ENCODE measurements at regions not wholly inside any gene's neighbourhood (a gene's known extent, or its start where the extent isn't known, plus 50 kb on each side); places are given as distances from the start of the nearest gene placed in this dataset.

DNA sequence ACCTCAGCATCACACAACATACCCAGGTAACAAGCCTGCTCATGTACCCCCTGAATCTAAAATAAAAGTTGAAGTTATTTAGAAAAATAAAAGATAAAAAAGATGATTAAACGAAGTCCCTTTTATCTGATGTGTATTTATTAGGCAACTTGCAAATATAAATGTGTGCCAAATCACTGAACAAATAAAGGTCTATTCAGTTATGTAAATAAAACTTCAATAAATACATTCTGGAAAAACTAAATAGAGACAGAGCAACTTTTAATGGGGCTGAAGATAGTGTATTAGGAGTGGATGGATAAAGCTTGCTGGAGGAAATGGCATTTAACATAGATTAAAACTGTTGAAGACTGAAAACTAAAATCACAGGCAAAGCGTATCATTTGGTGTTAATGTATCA is 678.0 kb upstream of the GRM7 start:
- DNase-seq (ENCODE audit: low spot score) = no peak

DNA sequence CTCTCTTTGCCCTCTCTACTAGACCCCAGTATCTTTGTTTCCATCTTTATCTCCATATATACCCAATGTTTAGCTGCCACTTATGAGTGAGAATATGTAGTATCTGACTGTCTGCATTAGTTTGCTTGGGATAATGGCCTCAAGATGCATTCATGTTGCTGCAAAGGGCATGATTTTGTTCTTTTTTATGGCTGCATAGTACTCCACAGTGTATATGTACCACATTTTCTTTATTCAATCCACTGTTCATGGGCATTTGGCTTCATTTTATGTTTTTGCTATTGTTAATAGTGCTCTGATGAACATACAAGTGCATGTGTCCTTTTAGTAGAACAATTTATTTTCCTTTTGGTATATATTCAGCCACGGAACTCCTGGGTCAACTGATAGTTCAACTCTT is 671.5 kb upstream of the GRM7 start:
- no peak for DNase-seq (ENCODE audit: low spot score)

DNA sequence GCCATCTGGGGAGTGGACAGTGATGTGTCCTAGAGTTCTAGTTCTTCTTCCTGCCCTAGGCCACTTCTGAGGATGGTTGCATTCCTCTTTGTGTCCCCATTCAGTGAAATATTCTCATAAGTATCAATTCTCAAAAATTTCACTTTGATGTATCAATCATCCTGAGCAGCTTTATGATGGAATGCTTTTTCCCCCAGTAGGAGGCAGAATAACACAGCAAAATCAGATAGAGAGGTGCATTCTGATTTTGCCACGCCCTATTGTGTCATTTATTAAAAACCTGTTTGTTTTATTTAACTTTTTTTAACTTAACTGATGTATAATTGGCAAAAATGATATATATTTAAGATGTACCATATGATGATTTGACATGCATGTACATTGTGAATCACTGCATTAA is 656.0 kb upstream of the GRM7 start:
- no peak for DNase-seq (ENCODE audit: low spot score)

DNA sequence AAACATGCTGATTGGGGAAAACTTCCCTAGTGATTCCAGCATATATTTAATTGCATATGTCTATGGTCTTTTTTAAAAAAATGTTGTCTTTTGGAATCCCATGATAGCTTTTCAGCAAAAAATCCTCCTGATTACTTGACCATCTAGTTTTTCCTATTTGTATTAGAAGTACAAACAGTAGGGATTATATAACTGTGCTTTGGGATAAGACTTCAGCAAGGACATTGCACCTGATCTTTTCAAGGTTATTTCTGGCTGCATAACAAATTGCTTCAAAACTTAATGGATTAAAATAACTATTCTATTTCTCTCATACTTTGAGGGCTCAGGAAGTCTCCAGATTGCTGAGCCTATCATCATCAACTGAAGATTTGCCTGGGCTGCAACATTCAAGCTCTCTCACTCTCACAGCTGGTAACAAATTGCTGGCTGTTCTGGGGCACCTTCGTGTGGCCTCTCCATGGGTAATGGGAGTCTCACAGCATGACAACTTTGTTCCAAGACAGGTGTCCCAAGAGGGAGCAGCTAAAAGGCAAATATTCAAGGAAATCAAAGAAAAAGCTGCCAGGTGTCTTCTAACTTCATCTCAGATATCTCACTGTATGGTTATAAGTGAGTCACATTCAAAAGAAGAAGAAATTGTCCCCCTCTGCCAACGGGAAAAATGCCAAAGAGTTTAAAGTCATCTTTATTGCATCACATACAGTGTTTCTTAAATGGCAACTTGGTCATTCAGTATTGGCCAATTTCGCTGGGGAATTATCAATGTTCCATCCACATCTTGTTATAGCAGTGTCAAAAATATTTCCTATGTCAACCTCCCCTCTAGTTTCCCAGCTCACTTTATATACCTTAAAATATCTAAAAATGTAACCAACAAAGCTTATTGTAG is 644.5 kb upstream of the GRM7 start:
- no peak for DNase-seq (ENCODE audit: low spot score)

DNA sequence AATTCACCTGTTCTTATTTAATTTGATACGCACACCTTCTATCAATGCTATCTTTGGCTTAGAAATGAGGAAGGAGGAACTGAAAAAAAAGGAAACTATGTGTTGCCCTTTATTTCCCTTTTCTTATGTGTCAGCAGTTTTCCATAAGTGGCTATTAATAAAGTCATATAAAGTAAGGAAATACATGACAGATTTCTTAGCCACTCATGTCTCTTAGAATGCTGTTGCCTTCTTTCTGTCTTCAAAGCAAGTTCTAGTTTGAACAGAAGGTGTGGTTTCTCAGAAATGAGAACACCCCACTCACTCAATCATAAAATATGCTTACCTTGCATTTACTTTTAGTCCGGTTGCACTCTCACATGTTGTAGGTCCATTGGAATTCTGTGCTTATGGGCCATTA is 640.5 kb upstream of the GRM7 start:
- no peak for DNase-seq (ENCODE audit: low spot score)

DNA sequence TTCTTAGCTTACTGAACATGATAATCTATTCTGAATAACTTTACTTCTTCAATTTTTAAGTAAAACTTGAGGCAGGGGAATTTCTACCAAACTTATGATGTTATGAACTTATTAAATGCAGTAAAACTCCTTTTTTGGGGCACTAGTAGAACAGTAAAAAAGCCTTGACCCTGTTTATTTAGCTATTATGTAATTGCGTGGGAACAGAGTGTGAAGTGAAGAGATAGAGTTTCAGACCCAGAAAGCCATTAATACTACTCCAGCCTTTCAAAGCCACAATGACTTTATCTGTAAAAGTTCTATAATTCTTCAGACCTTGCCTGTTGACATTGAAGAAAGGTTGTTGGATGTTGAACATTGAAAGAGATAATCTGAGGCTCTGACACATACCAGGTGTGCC is 638.8 kb upstream of the GRM7 start:
- DNase-seq (ENCODE audit: low spot score) = no peak

DNA sequence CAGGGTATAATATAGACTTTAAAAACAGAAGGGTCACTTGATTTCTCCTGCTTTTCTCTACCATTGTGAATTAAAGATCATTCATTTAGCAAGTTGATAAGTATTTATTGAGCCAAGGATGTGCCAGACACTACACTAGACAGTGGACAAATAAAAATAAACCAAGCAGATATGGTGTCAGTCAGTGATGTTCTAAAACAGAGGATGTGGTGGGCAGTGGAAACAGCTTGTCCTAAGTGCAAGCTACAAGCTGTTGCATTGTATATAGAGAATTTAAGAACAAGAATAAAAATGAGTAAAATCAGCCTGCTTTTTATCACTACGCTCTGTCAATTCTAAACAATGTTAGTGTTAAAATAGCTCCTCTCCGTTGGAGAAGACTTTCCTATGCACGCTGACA is 637.3 kb upstream of the GRM7 start:
- DNase-seq (ENCODE audit: low spot score) = no peak

DNA sequence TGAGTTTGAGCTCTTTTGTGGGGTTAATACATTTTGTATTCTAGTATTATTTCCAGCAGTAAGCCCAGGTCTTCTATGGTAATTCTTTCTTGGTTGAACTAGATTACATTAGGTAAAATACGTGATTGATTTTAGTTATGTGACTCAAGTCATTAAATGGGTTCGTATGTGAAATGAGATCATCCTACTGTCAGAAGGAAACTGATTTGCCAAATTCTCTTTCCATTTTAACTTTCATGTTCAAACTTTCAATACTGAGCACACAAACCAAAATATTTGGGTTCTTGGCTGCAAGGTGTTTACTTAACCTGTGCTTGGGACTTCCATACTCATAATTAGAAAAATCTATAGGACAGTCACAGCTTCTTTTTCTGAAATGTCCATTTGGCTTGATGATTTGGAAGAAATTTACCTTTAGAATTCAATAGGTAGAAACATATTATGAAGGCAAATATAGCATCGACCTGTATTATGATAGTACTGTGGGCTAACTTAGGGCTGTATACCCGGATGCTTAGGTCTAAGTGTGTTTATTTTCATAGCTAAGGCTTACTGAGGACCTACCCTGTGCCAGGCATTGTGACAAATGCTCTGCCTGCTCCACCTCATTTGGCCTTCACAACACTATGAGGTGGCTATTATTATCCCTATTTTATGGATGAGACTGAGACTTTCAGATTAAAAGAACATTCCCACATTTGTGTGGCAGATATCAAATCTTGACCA is 631.8 kb upstream of the GRM7 start:
- no peak for DNase-seq (ENCODE audit: low spot score)

DNA sequence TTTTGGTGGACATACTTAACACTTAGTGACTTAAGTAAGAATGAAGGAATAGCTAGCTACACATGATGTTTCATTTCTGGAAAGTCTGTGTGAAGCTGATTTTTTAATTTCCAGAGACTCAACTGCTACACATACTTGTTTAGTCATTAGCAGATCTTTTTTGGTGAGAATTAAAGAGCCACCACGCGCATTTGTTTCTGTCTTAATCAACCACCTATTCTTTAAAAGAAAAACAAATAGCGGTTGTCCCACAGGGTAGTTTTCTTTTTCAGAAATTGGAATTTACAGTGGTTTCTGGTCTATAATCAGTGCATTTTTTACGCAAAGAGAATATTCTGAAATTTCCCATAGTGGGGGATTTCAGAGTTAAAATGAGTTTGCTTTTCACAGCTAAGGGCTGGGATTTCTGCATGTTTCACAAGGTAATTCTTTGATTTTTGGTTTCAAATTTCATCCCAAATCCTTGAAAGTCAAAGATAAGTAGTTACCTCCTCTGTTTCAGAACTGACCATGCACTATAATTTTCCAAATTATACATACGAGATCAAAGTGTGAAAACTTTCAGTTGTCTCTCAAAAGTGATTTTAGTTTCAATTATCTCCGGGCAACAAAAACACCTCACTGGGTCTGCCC is 631.0 kb upstream of the GRM7 start:
- no peak for DNase-seq (ENCODE audit: low spot score)

DNA sequence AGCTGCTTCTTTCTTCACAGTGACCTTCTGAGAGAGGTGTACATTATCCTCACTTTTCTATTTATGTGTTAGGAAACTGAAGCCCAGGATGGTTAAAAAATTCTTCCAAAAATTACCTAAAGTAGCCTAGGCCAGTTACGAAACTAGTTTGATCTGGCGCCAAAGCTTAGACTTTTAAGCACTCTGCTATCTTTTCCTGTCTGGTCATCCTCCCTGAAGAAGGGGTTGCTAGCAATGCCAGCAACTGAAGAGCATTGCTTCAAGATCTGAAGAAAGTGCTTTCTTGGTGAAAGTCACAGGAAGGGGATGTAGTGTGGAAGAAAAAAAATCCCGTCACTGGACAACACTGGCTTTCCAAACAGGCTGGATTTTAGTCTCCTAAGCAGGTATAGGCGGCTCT is 618.8 kb upstream of the GRM7 start:
- DNase-seq (ENCODE audit: low spot score) = no peak

DNA sequence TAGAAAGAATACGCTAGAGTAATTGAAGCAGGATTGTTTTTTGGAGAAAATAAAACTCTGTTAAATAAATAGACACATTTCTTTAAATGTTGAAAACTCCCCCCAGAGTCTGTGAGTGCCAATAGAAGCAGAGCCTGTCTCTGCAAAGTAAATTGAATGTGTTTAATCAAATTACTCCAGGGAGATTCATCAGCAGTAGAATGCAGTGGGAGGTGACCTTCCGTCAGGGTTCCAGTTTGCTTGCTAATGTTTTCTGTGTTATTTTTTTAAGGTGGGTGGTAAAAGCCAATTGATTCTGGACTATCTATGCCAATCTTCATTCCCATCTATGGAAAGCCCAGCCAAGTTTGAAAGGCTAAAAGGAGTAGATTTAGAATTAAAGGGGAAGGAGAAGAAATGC is 612.4 kb upstream of the GRM7 start:
- no peak for DNase-seq (ENCODE audit: low spot score)

DNA sequence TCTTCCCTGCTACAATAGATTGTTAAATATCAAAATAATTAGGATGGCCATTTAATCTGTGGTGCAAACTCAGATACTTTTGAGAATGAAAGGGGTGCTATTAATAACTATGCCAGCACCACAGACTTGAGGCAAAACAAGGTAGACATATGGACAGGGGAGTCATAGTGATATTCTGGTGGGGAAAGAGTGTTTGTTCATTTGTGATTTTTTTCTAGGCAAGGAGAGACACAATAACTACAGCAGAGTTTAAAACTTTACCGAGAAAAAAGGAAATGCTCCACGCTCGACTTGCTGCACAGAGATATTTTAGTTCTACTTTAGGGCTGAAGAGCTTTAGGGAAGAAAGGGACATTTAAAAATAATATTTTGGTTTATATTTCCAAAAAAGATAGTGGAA is 611.2 kb upstream of the GRM7 start:
- DNase-seq (ENCODE audit: low spot score) = no peak

DNA sequence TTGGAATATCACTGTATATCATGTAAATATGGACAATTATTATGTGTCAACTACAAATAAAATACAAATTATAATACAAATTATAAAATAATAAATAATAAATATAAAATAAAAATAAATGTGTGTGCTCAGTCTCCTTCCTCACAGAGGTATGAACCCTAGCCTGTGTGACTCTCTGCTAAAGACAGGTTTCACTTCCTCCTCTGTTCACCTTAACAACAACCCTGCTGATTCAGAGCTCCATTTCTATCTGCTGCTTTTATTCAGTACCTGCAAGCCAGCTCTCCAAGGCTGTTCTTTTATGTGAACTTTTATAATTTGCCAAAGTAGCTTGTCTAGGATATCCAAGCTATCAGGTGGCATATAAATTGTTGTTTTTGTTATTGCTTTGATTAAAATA is 610.7 kb upstream of the GRM7 start:
- no peak for DNase-seq (ENCODE audit: low spot score)

DNA sequence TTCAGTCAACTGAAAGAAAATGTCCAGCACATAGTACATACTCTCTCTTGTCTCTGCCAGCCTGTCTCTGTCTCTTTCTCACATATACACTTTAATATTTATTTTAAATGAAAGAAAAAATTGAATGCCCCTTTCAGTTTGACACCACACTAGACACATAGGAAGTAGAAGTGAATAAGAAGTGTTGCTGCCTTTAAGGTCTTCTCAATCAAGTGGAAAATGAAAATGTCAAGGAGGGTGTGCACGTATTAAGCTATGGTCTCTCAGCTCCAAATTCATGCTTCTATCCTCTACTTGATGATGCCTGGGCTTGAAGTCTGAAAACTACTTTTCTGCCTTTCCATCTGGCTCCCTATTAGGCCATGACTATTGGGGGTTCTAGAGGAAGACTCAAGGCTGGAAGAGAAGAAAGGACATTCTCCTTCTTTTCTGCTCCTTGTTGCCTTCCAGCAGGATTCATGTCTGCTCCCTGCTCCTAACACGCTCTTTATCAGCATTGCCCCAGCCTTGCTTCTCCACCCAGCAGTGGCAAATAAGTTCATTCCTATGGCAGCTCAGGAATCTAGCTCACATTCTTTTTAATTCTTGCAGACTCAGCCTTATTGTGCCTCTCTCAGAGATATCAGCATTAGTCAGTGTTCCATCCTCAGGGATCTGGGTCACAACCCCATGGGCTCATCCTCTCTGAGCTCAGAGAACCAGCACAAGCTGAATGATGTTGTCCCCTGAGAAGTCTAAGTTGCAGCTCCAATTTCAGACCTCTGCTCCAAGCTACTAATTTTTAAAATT is 609.1 kb upstream of the GRM7 start:
- DNase-seq (ENCODE audit: low spot score) = no peak

DNA sequence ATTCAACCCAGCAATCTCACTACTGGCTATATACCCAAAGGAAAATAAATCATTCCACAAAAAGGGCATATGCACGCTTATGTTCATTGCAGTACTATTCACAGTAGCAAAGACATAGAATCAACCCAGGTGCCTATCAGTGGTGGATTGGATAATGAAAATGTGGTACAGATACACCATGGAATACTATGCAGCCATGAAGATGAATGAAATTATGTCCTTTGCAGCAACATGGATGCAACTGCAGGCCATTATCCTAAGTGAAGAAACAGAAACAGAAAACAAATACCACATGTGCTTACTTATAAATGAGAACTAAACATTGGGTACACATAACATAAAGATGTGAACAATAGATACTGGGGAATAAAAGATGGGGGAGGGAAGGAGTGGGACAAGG is 606.4 kb upstream of the GRM7 start:
- no peak for DNase-seq (ENCODE audit: low spot score)

DNA sequence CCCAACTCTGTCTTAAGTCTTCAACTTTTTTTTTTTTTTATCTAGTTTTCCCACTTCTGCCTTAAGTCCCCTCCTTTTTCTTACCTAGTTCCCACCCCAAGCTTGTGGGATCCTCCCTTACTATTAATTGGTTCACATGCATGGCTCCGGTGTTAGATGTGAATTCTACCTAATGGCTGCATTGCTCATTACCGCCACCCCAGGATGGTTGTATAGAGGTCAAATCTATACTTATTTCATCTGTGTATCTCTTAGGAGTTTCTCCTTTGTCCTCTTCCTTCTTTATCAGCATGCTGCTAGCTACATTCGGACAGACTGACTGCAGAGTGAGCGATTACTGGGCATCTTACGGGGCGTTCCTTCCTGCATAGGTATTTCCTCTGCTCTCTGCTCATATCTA is 605.7 kb upstream of the GRM7 start:
- no peak for DNase-seq (ENCODE audit: low spot score)

DNA sequence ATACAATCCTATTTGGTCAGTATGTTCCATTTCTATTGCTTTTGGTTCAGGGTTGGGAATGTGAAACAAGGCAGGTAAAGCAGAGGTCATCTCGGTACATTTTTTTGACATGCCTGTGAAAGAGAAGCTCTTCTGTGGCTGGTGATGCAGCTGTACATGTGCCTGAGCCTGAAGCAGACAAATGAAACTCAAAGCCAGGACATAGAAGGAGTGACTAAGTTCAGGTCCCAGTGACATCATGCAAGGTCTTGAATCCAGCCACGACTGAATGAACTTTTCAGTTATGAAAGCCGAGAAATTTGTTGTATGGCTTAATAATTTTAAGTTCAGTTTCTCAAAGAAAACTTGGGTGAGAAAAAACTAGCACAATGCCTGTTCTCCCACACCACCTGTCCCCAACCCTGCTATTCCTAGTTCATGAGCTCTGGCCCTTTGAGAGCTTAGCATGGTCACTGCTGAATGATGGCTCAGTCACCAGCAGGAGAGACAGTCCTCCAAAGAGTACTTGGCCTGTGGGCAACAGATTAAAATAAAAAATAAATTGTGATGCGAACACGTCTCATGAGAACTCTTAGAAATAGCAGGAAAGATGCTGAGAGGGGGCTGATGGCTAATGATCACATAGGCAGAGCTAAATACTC is 600.2 kb upstream of the GRM7 start:
- DNase-seq (ENCODE audit: low spot score) = no peak

DNA sequence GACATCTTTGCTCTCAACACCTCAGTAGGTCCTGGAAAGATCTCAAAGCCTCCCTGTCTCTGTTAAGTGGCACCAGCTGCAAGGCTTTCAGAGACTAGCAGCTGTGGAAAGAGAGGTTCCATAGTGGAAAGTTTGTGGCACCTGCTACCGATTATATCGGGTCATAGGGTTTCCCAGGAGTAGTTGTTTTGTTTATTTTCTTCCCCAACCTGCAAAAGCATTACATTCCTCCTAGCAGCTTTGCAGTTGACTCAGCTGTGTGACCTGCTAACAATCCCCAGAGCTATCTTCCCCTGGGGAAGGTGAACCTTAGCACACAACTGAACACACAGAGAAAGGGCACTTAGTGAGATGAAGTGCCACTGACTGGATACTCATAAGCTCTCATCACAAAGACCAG is 598.9 kb upstream of the GRM7 start:
- no peak for DNase-seq (ENCODE audit: low spot score)

DNA sequence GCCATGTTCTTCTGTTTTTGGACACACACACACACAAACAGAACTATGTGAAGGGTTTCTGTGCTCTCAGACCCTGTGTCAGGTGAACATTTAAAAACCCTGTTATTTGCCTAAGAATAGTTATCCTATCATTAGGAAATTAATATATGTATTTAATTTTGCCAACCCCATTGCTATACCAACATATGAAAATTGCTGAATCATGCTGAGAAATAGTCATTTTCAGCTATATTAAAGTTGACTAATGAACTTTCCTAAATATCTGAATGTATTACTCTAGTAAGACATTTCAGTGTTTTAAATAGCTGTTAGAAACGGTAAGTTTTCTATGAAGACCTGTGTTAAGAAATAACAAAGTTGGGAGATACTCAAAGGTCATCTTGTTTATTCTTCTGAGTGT is 596.9 kb upstream of the GRM7 start:
- no peak for DNase-seq (ENCODE audit: low spot score)

DNA sequence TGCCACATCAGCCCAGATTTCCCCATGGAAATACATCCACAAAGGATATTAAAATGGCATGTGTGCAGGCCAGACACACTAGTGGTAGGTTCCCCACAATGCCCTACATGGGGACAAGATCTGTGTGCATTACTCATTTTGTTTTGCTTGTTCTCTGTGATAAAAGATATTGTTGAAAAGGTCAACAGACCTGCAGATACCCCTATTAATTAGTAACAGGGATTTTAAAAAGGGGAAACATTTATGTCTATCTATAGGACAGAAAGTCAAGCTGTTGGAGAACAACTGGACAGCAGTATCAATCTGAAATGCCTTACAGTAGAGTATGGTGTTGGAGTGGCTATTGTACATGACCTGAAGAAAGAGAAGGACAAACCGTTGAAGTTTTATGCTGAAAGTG is 596.0 kb upstream of the GRM7 start:
- no peak for DNase-seq (ENCODE audit: low spot score)

DNA sequence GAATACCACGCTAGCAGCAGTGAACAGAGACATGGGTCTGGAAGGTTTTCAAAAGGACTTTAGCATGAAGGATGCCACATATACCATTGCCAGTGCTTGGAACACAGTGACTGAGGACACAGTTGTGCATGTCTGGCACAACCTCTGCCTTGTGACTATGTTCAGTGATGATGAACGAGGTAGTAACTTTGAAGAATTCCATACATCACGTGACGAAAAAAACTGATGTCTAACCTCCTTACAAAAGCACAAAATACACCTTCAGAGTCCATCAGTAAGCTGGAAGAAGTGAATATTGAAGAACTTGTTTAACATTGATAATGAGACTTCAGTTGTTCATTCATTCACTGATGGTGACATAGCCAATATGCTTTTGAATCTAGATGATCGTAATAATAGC is 594.8 kb upstream of the GRM7 start:
- DNase-seq (ENCODE audit: low spot score) = no peak

DNA sequence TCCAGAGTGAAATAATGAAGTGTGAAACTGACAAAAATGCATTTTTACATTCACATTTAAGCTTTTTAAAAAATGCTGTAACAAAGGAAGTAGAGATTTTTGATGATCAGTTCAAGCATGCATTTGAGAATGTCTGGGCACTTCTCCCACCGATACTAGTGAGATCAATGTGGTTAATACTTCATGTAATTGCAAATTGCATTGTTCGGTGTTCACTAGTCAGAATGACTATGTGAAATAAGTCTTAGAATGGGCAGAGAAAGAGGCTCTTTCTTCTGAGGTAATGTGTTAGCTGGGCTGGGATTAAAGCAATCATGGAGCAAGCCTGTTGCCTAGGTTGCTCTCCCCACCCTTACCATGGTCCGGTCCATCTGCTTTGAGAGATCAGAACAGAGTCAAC is 587.0 kb upstream of the GRM7 start:
- DNase-seq (ENCODE audit: low spot score) = no peak

All from ecto neural progenitor cell (in vitro differentiated cells).